Fibroblast of mammary gland (primary cell): ENCODE measurements at regions not wholly inside any gene's neighbourhood (a gene's known extent, or its start where the extent isn't known, plus 50 kb on each side); places are given as distances from the start of the nearest gene placed in this dataset.
A peak's percentile ranks its signal among the peaks of the same experiment; 100 is the strongest.

Experiments used
- DNase-seq: peaks from one replicate; pipeline ENCODE4 v3.0.0-alpha.2; 2010; ENCODE audit warnings: low read depth
- H3K4me3 ChIP-seq: 2 replicates; pipeline ENCODE4 v1.5.1; 2011; ENCODE audit warnings: low read depth, mild to moderate bottlenecking, low read length, moderate library complexity; ENCODE audit not compliant: control insufficient read depth
- TF ChIP-seq, protein P1 (sequence below): conservative IDR thresholded peaks from 2 replicates; pipeline ENCODE4 v1.5.1; 2011; ENCODE audit warnings: low read depth, low read length, inconsistent platforms; ENCODE audit not compliant: control insufficient read depth, insufficient read depth

GRCh38 chr5:180438785-180439780 is 55.1 kb upstream of the CNOT6 start:
- H3K4me3 ChIP-seq: no peak overlapping the region
- DNase-seq: no peak
- TF ChIP-seq, protein P1, sequence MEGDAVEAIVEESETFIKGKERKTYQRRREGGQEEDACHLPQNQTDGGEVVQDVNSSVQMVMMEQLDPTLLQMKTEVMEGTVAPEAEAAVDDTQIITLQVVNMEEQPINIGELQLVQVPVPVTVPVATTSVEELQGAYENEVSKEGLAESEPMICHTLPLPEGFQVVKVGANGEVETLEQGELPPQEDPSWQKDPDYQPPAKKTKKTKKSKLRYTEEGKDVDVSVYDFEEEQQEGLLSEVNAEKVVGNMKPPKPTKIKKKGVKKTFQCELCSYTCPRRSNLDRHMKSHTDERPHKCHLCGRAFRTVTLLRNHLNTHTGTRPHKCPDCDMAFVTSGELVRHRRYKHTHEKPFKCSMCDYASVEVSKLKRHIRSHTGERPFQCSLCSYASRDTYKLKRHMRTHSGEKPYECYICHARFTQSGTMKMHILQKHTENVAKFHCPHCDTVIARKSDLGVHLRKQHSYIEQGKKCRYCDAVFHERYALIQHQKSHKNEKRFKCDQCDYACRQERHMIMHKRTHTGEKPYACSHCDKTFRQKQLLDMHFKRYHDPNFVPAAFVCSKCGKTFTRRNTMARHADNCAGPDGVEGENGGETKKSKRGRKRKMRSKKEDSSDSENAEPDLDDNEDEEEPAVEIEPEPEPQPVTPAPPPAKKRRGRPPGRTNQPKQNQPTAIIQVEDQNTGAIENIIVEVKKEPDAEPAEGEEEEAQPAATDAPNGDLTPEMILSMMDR: no peak

DNA sequence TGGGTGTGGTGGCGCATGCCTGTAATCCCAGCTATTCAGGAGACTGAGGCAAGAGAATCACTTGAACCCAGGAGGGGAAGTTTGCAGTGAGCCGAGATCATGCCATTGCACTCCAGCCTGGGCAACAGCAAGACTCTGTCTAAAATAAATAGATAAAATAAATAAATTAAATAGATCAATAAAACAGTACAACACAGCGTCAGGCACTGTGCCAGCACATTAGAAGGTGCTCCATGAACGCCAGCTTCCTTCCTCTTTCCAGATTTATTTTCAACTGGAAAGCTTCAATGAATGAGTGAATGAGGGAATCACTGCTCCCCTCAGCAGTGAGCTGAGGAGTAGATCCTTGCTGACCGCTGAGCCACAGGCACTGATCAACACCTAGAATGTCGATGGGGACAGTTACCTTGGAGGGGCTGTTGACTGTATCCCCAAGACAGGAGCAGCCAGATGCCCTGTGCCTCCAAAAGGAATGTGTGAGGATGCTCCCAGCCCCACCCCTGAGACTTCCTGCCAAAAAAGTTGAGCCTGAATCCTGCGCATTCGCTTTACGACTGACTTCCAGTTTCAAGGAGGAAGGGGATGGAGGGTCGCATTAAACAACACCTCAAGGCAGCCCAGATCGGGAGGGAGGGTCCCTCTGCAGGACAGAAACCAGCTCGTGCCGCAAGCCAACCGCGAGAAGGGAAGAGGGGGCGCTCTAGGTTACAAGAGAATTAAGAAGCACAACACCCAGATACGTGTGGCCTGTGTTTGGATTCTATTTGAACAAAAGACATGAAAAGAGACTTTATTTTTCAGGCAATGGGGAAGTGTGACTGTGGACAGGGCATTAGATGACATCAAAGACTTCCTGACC is 54.0 kb upstream of the CNOT6 start:
- TF ChIP-seq, protein P1: no peak
- no peak for DNase-seq
- H3K4me3 ChIP-seq: no peak overlapping the region

DNA sequence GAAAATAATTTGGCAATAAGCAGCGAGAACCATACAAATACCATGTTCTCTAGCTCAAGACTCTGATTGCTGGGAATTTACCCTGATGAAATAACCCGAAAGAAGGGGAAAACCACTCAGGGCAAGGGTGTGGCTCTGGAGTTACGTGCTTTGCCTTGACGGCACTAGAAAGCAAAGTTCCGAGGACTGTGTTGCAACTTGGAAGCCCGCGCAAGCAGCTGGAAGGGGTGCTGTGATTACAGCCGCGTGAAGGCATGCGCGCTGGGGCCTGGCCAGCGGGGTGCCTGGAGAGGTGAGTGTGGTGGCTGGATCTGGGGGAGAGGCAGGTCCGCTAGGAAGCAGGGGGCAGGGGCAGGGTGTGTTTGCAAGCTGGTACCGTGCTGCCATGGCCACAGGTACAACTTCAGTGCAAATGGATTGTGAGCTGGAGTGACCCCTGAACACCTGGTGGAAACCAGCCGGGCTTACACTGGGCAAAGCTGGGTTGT is 52.6 kb upstream of the CNOT6 start:
- peak; percentile 63 for DNase-seq
- H3K4me3 ChIP-seq: no peak overlapping the region
- TF ChIP-seq, protein P1: no peak
